GM12873 (cell line): ENCODE measurements at regions not wholly inside any gene's neighbourhood (a gene's known extent, or its start where the extent isn't known, plus 50 kb on each side); places are given as distances from the start of the nearest gene placed in this dataset.

ENCODE experiments used
- CTCF ChIP-seq: IDR thresholded peaks from 2 replicates; pipeline ENCODE4 v1.5.1; 2012; ENCODE audit warnings: low read depth, mild to moderate bottlenecking, moderate library complexity, low read length, control low read depth; ENCODE audit not compliant: insufficient read depth; ENCODE audit errors: missing control alignments

- no peak for TF ChIP-seq CTCF
Observed at GRCh38 chr5:75965292-75965691, 117.9 kb upstream of the SV2C start.

GRCh38 chr5:75964008-75964407, 119.2 kb upstream of the SV2C start:
- no peak for TF ChIP-seq CTCF

GRCh38 chr5:75963554-75963953, 119.6 kb upstream of the SV2C start:
- no peak for TF ChIP-seq CTCF

GRCh38 chr5:75961818-75962217, 121.4 kb upstream of the SV2C start:
- TF ChIP-seq CTCF = no peak

GRCh38 chr5:75960129-75960528, 123.1 kb upstream of the SV2C start:
- no peak for TF ChIP-seq CTCF

GRCh38 chr5:75952963-75953362, 130.2 kb upstream of the SV2C start:
- TF ChIP-seq CTCF = no peak

- no peak for TF ChIP-seq CTCF
Observed at GRCh38 chr5:75952291-75952690, 130.9 kb upstream of the SV2C start.
